ENCODE measurements at regions not wholly inside any gene's neighbourhood (a gene's known extent, or its start where the extent isn't known, plus 50 kb on each side); places are given as distances from the start of the nearest gene placed in this dataset.
"Not testable (repeated sequence)": the region's sequence is repeated elsewhere in the genome, so short reads cannot be mapped to it uniquely, and the experiment has no call there.

- FAIRE-seq; H3K9me3 ChIP-seq; ATAC-seq; H3K4me2 ChIP-seq; POLR2A ChIA-PET; H3K4me3 ChIP-seq; H3K4me1 ChIP-seq; CTCF ChIA-PET; DNase-seq (ENCODE audit: low read depth in 1 of 2, low spot score in 1 of 2); H3K27ac ChIP-seq: not testable (repeated sequence)
- WGBS (ENCODE audit: missing lambda C conversion rate) = 79% methylated on average over 8 of the region's 8 CpGs
Observed at GRCh38 chr14:42481714-42482113, 875.0 kb downstream of the LRFN5 start.

- POLR2A ChIA-PET = no interaction called here
- Histone ChIP-seq H3K4me3 (no peak overlapping the region), H3K27ac (no peak overlapping the region), H3K4me1 (no peaks in the 10 kb centered on the region), H3K4me2 (no peak overlapping the region), H3K9me3 (no peaks in the 10 kb centered on the region)
- TF ChIP-seq FOXS1 (CRISPR knock-in tag; IDR thresholded peaks at IDR 0.05) (no peak), HEYL (CRISPR knock-in tag; IDR thresholded peaks at IDR 0.05) (no peak), MYC (IDR thresholded peaks at IDR 0.05; ENCODE audit: borderline replicate concordance, low read length) (no peak), NR3C1 (IDR thresholded peaks at IDR 0.05) (no peak)
- DNase-seq (ENCODE audit: low read depth in 1 of 2, low spot score in 1 of 2) (no peak), ATAC-seq (no peak), FAIRE-seq (no peak)
- 84% methylated on average over 1 of the region's 1 CpG for WGBS (ENCODE audit: missing lambda C conversion rate)
- CTCF ChIA-PET = interaction anchor here (1.1 to 1.2 kb wide), 2 partner anchors 12 to 555 kb away, joined by 3 read pairs; no protein-coding TSS in a partner anchor
Observed at GRCh38 chr14:42480255-42480654, 873.6 kb downstream of the LRFN5 start.

DNA sequence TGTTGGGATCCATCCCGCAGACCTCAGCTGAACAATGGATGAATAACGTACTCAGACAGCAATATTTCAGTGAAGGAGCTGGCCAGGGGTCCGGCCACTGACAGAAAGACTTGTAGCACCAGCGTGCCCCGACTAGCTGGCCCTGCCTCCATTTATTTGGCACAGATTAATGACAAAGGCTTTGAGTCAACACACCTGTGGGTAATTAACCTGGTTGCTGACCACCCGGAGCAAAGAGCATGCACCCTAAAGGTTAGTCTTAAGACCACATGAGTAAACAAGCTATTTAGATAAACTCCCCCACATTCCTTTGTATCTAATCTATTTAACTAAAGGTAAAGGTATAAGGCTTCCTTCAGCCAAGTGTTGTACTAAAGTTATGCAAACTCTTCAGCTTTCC, 868.6 kb downstream of the LRFN5 start:
- no peak for FAIRE-seq
- POLR2A ChIA-PET = no interaction called here
- CTCF ChIA-PET = no interaction called here

GRCh38 chr14:42470427-42470719, 863.7 kb downstream of the LRFN5 start:
- FAIRE-seq (no peak), ATAC-seq (peak in 1 of 2 experiments; percentile 60; a peak in 2 of 6 replicates), DNase-seq (ENCODE audit: low read depth in 1 of 2, low spot score in 1 of 2) (no peak)
- Histone ChIP-seq H3K4me1 (peaks cover 6% of the 10 kb centered on the region; the same call in 1 of the 3 replicates), H3K9me3 (no peaks in the 10 kb centered on the region), H3K4me3 (peak overlapping the region; percentile 25; the same call in 2 of the 3 replicates), H3K4me2 (peak overlapping the region; percentile 75), H3K27ac (peak overlapping the region; percentile 36 to 56; a peak in 2 of 6 replicates)
- POLR2A ChIA-PET = no interaction called here
- WGBS (ENCODE audit: missing lambda C conversion rate) = 41% methylated on average over 3 of the region's 3 CpGs
- CTCF ChIA-PET = no interaction called here
- TF ChIP-seq KDM5A (IDR thresholded peaks at IDR 0.05) (no peak), BHLHE40 (IDR thresholded peaks at IDR 0.05; ENCODE audit: low read depth, low read length) (no peak)

More for the DNA sequence above, 868.6 kb downstream of the LRFN5 start:
- DNase-seq (ENCODE audit: low read depth in 1 of 2, low spot score in 1 of 2) (no peak), ATAC-seq (no peak)
- no peak overlapping the region for H3K4me3 ChIP-seq
- no peak overlapping the region for H3K4me2 ChIP-seq
- H3K9me3 ChIP-seq = no peaks in the 10 kb centered on the region
- H3K4me1 ChIP-seq = no peaks in the 10 kb centered on the region
- no peak overlapping the region for H3K27ac ChIP-seq
- TF ChIP-seq CTCF (IDR thresholded peaks at IDR 0.05) (no peak), ATOH8 (CRISPR knock-in tag; IDR thresholded peaks at IDR 0.05; ENCODE audit: low read depth) (no peak), RAD21 (conservative IDR thresholded peaks at IDR 0.05 in 1 of 2, IDR thresholded peaks at IDR 0.05 in 1 of 2) (no peak), MAFK (IDR thresholded peaks at IDR 0.05; ENCODE audit: partially characterized antibody) (no peak), JUN (IDR thresholded peaks at IDR 0.05) (no peak), ZSCAN20 (CRISPR knock-in tag; IDR thresholded peaks at IDR 0.05) (no peak)
- TF ChIP-seq, protein P1, sequence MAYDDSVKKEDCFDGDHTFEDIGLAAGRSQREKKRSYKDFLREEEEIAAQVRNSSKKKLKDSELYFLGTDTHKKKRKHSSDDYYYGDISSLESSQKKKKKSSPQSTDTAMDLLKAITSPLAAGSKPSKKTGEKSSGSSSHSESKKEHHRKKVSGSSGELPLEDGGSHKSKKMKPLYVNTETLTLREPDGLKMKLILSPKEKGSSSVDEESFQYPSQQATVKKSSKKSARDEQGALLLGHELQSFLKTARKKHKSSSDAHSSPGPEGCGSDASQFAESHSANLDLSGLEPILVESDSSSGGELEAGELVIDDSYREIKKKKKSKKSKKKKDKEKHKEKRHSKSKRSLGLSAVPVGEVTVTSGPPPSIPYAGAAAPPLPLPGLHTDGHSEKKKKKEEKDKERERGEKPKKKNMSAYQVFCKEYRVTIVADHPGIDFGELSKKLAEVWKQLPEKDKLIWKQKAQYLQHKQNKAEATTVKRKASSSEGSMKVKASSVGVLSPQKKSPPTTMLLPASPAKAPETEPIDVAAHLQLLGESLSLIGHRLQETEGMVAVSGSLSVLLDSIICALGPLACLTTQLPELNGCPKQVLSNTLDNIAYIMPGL (CRISPR knock-in tag; IDR thresholded peaks at IDR 0.05; ENCODE audit: borderline replicate concordance) = no peak
- WGBS (ENCODE audit: missing lambda C conversion rate) = 52% methylated on average over 6 of the region's 6 CpGs
